HG03159 (cell line): ENCODE measurements at regions not wholly inside any gene's neighbourhood (a gene's known extent, or its start where the extent isn't known, plus 50 kb on each side); places are given as distances from the start of the nearest gene placed in this dataset.

Source experiments
- ATAC-seq: cut with Tn5 transposase; IDR thresholded peaks from one replicate; pipeline ENCODE4 v1.9.1; 2021; ENCODE audit warnings: mild to moderate bottlenecking, moderate library complexity; ENCODE audit not compliant: unreplicated experiment

DNA sequence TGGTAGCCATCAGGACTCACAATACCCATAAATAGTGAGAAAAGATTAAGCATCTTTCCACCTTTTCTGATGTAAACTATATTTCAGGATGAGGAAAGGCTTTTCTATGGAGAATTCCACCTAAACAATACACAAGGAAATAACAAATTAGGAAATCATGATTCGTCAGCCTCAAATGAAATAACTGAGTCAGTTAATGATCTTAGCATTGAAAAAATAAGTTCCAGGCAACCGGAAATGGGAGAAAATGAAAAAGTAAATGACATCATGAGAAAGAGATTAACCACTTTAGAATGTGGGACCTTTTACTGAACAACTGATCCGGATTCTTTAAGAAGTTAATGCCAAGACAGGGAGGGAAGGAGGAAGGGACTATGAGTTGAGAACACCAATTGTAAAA lies 742.3 kb downstream of the TNS3 start:
- ATAC-seq: no peak

- ATAC-seq: no peak
Observed at GRCh38 chr7:46838463-46838862, 743.4 kb downstream of the TNS3 start.

GRCh38 chr7:46835556-46835955 lies 746.4 kb downstream of the TNS3 start:
- ATAC-seq: no peak

- no peak for ATAC-seq
Observed at GRCh38 chr7:46834921-46835320, 747.0 kb downstream of the TNS3 start.

DNA sequence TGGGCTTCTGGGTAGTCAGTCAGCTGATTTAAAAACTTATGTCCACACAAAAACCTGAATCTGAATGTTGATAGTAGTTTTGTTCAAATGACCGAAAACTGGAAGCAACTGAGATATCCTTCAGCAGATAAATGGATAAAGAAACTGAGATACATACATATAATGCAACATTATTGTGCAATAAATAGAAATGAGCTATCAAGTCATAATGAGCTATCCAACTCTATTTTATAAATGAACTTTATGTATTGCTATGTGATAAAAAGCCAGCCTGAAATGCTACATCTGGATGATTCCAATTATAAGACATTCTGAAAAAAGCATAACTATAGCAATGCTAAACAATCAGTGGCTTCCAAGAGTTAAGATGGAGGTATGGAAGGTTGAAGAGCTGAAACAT lies 748.7 kb downstream of the TNS3 start:
- no peak for ATAC-seq

GRCh38 chr7:46832136-46832535 lies 749.8 kb downstream of the TNS3 start:
- ATAC-seq: no peak

- no peak for ATAC-seq
Observed at GRCh38 chr7:46819819-46820218, 762.1 kb downstream of the TNS3 start.

- ATAC-seq: no peak
Observed at GRCh38 chr7:46814516-46815250, 767.2 kb downstream of the TNS3 start.

GRCh38 chr7:46812101-46812675 lies 769.7 kb downstream of the TNS3 start:
- no peak for ATAC-seq

GRCh38 chr7:46811529-46811928 lies 770.4 kb downstream of the TNS3 start:
- no peak for ATAC-seq

DNA sequence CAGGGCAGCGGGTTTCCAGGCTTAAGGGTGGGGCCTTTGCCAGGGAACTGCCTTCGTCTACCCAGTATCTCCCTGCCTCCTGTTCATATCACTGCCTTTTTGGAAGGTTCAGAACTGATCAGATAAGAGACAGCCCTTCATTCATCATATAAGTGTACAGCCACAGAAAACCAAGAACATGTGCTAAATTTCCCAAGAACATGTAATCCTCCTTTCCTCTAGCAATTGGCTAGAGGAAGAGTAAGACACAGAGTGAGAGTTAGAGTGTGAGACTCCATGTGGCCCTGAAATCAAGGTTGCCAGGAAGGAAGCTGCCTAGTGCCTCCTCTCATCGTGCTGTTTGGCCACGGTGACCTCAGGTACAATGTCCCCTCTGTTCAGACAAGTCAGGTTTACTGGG lies 770.9 kb downstream of the TNS3 start:
- ATAC-seq: no peak

DNA sequence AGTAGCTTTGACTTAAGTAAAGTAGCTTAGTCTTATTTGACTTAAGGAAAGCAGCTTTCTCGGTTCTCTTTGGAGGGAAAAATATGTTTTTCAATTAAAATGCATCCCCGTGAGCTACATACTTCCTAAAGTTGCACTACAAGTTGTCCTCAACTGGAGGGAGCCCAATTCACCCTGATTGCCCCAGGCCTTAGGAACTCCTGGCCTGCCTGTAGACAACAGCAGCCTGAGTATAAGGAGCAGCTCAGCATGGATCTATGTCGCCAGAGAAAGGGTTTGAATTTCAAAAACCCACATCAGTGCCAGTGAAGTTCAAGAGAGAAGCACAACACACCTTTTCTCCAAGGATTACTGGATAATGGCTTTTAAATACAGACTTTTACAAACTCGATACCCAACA lies 772.0 kb downstream of the TNS3 start:
- ATAC-seq: no peak

GRCh38 chr7:46806856-46807255 lies 775.1 kb downstream of the TNS3 start:
- ATAC-seq: no peak

- no peak for ATAC-seq
Observed at GRCh38 chr7:46802479-46802878, 779.4 kb downstream of the TNS3 start.

- no peak for ATAC-seq
Observed at GRCh38 chr7:46791188-46791587, 790.7 kb downstream of the TNS3 start.

DNA sequence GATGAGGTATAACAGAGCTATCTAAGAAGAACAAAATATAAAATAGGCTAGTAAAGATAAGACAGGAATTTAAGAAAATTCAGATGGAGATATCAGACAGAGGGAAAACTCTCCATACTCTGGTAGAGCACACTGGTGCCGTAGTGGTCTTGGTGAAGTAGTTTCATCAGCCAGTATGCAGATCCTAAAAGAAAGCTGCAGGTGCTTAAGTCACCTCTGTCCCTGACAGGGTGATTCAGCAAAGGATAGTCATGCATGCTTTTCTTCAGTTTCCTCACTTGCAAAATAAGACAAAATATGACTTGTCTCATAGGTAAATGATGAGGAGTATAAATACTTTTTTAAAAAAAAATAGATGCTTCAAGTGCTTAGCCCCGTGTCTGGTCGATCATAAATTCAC lies 794.9 kb downstream of the TNS3 start:
- ATAC-seq: no peak

DNA sequence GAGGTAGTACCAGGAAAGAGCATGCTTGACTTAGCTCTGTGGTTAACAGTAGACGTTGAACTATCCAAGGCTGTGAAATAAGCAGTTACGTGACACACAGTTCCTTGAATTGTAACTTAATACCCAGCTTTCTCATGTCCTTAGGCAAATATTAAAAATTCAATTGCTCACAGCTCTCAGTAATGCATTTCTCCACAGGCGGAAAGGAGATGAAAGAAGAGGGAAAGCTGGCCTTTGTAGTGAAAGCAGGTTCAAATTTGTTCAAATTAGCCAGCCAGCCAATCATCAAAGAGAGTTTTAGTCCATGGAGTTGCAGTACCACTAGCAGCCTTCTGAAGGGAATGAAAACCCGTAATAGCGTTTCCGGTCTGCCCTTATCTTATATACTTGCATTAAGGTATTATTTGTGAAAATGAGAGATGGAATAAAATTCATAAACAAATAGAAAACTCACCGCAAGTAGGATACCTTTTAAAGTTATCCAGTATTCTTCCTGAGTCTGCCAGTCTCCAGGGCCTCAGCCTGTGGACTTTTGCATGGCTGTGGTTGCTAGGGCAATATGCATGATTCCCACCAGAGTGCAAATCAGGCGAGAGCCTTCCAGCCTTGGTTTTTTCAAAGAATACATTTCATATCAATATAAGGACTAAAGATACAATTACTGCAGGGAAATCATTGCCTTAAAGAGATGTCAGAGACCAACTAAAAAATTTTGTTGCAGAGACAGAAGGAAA lies 795.5 kb downstream of the TNS3 start:
- no peak for ATAC-seq

DNA sequence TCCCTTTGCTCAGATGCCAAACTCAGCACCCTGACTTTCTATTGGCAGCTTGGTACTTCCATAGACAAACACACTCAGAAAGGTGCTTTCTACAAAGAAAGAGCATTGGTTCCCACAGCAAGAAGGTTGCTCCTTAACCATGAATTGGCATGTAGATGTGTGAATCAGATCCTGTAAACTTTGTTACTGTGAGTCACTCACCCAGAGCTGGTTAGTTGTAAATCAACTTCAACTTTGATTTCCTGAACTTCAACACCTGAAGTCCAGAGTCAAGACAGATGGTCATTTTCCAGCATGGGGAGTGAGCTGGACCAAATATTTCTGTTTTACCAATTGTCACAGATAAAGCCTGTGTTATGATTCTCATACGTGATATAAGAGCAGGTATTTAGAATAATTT lies 797.2 kb downstream of the TNS3 start:
- ATAC-seq: no peak

DNA sequence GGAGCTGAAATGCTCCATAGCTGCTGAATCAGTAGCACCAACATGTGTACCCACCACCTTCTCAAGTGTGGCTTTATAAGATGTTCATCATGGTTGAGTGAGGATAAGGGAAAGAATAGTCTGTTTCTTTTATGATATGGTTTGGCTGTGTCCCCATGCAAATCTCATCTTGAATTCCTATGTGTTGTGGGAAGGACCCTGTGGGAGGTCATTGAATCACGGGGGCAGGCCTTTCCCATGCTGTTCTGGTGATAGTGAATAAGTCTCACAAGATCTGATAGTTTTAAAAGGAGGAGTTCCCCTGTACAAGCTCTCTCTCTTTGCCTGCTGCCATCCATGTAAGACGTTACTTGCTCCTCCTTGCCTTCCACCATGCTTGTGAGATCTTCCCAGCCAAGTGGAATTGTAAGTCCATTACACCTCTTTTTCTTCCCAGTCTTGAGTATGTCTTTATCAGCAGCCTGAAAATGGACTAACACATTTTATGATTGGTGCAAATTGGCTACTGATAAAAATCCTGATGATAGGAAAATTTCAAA lies 799.9 kb downstream of the TNS3 start:
- ATAC-seq: no peak

- ATAC-seq: no peak
Observed at GRCh38 chr7:46776790-46777189, 805.1 kb downstream of the TNS3 start.

- ATAC-seq: no peak
Observed at GRCh38 chr7:46775776-46776175, 806.1 kb downstream of the TNS3 start.

DNA sequence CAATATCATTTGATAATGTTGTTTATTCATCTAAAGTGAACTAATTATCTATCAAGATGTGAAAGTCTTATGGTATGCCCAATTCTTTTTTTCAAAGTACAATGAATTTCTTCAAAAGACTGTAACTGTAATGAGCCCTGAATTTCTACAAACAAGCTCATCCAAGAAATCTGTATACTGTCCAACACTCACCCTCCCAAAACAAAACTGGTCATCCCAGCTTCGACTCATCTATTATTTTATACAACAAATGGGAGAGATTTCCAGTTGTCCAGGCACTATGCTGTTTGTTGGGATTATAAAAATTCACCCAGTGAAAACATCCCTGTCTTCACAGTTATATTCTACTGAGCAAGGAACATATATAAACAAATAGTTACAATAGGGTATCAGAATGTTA lies 806.9 kb downstream of the TNS3 start:
- ATAC-seq: no peak
